ENCODE measurements at regions not wholly inside any gene's neighbourhood (a gene's known extent, or its start where the extent isn't known, plus 50 kb on each side); places are given as distances from the start of the nearest gene placed in this dataset.

- DNase-seq (no peak), ATAC-seq (no peak)
- intact Hi-C loops (cut with micrococcal nuclease), result no loop called here
These were observed 168.5 kb downstream of the CBLN2 start for GRCh38 chr18:72375618-72376017.

DNA sequence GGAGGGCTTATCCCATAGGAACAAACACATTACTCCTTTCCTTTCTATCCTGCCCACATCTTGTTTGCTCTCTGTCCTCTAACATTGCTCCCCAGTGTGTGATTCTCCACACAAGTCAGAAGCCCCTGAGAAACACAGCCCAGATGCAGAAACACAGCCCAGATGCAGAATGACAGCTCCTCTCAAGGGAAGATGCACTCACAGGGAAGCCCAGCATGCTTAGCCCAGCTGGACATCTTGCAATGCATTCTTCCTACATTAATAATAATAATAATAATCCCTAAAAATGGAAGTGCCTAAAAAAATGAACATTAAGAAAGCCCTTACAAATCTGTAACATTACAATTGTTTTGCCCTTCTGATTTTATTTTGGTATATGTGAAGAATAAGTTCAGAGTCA is 172.1 kb downstream of the CBLN2 start:
- no peak for DNase-seq
- intact Hi-C loops (cut with micrococcal nuclease), result no loop called here
- ATAC-seq, result no peak

DNA sequence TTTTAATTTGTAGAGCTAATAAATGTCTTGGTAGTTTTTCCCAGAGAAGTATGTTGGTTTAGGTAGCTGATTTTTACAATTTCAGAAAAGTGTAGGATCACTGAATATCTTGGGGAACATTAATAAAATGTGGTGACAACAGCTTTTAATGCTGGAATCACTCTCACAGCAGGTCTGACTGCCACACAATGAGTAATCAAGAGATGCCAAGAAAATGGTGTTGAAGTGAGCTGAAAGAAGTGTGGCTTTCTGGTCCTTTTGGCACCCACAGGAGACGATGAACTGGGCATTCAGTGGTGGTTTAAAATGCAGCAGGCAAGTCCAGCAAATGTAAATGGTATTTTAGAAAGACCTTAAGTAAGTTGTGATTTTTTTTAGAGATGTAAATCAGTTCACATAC is 175.8 kb downstream of the CBLN2 start:
- intact Hi-C loops (cut with micrococcal nuclease), result no loop called here
- DNase-seq (no peak), ATAC-seq (no peak)

DNA sequence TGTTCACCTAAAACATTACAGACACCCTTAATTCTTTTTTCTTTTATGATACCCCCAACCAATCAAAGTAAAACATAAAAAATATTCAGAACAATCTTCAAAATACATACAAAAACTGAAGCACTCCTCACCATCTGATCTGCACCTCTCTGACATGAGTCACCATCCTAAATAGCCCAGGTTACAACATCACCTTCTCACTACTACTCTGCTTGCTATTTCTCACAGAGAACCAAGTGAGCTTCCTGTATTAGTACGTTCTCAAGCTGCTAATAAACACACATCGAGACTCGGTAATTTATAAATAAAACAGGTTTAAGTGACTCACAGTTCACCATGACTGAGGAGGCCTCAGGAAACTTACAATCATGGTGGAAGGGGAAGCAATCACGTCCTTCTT is 183.5 kb downstream of the CBLN2 start:
- DNase-seq, result no peak
- intact Hi-C loops (cut with micrococcal nuclease), result no loop called here
- no peak for ATAC-seq

DNA sequence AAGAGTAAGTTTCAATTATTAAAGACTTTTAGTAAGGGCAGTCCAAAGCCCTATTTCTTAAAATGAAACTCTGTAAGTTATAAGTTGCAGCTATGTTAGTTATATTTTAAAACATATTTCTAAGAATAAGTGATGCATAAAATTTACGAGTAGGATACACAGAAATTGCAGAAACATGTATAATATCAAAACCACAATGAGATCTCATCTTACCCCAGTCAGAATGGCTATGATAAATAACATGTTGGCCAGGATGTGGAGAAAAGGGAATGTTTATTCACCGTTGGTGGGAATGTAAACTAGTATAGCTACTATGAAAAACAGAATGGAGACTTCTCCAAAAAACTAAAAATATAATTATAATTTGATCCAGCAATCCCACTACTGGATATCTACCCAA is 201.2 kb downstream of the CBLN2 start:
- DNase-seq, result no peak
- intact Hi-C loops (cut with micrococcal nuclease), result no loop called here
- no peak for ATAC-seq

DNA sequence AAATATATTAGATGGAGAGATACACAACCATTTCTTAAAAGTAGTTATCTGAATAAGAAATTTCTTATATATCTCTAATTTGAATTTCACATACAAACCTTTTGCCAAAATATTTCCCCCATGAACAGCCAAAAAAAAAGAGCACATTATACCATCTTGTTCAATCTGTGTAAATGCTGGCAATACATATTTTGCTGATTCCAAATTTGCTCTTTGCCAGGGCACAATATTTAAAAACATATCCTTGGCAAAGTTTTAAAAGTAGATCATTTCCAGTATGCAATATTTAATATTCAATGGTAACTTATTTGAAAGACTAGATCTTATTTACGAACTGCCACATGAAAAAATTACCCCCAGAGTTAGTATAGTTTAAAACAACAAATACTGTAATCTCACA is 204.2 kb downstream of the CBLN2 start:
- intact Hi-C loops (cut with micrococcal nuclease), result no loop called here
- DNase-seq (no peak), ATAC-seq (no peak)

DNA sequence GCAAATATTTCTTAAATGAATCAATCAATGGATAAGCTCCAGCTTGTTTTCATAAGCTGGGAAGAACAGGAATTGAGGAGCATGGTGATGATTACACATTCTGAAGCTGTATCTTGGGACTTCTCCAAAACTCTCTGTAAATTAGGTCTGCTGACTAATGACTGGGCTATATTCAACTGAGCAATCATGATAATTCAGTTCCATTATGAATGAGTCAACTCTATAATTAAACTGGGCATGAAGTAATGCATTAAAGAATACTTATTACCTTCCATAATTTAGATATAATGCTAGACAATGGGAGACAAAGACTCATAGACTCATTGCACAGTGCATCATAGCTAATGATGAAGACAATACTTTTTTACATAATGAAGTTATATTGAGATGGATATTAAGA is 207.4 kb downstream of the CBLN2 start:
- intact Hi-C loops (cut with micrococcal nuclease), result no loop called here
- ATAC-seq (no peak), DNase-seq (no peak)

- ATAC-seq (no peak), DNase-seq (no peak)
- intact Hi-C loops (cut with micrococcal nuclease), result no loop called here
These were observed 214.6 kb downstream of the CBLN2 start for GRCh38 chr18:72329533-72329932.

DNA sequence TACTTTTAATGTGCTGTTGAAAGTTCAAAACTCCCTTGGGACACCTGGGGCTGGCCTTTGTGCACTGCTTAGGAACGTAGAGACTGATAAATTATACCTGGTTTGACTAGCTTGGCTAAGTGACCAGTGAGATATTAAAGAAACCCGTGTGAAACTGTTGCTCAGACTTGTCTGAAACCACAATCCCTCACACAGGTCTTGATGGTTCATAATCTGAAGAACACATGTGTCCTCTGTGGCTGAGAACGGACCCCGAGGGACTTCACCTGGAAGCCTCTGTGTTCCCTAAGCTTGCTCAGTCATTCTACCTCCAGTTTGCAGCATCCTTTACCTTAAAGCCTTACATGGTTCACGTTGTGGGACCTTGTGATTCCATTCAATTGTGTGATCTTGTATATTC is 218.8 kb downstream of the CBLN2 start:
- DNase-seq, result no peak
- intact Hi-C loops (cut with micrococcal nuclease), result no loop called here
- ATAC-seq, result no peak

DNA sequence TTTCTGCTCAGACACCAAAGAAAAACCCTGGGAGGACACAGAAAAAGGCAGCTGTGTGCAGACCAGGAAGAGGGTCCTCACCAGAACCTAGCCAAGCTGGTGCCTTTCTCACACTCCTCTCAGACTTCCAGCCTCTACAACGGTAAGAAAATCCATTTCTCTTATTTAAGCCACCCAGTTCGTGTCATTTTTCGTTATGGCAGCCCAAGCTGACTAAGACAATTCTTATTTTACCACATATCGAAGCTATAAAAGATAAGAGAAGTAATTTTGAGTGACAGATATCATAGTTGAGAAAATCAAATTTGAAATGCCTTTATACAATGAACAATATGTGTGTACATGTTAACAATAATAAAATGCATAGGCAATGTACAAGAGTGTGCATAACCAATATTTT is 219.5 kb downstream of the CBLN2 start:
- intact Hi-C loops (cut with micrococcal nuclease), result no loop called here
- DNase-seq, result no peak
- ATAC-seq, result no peak

- ATAC-seq (no peak), DNase-seq (no peak)
- intact Hi-C loops (cut with micrococcal nuclease), result no loop called here
These were observed 227.6 kb downstream of the CBLN2 start for GRCh38 chr18:72316497-72316896.

- intact Hi-C loops (cut with micrococcal nuclease), result no loop called here
- DNase-seq (no peak), ATAC-seq (no peak)
These were observed 260.8 kb downstream of the CBLN2 start for GRCh38 chr18:72283148-72283925.

- ATAC-seq (no peak), DNase-seq (no peak)
- intact Hi-C loops (cut with micrococcal nuclease), result no loop called here
These were observed 271.1 kb downstream of the CBLN2 start for GRCh38 chr18:72273025-72273424.

DNA sequence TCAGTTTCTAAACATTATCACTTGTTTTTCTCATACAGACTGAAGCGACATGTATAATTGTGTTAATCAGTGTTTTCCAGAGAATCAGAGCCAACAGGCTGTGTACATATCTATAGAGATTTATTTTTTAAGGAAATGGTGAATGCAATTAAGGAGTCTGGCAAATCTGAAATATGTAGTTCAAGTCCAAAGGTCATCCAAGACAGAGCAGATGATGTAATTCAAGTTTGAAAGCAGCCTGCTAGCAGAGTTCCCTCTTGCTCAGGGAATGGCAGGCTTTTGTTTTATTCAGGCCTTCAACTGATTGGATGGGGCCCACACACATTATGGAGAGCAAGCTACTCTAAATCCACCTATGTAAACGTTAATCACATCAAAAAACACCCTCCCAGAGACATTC is 282.6 kb downstream of the CBLN2 start:
- intact Hi-C loops (cut with micrococcal nuclease), result no loop called here
- DNase-seq, result no peak
- no peak for ATAC-seq

DNA sequence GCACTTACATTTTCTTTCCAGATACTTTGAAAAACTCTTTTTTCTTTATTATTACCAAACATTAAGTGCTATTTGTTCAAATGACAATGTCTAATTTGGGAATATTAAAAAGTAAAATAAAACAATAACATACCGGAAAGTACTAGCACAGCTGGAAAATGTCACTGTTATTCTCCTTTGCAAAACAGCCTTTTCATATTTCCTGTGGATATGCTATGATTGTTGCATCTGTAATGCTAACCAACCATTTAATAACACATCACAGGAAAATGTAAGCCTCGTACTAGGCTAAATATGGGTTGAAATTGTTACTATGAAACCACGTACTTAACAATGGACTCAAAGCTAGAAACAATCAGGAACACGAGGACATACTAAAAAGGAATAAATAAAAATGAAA is 298.1 kb downstream of the CBLN2 start:
- DNase-seq (no peak), ATAC-seq (no peak)
- intact Hi-C loops (cut with micrococcal nuclease), result no loop called here

DNA sequence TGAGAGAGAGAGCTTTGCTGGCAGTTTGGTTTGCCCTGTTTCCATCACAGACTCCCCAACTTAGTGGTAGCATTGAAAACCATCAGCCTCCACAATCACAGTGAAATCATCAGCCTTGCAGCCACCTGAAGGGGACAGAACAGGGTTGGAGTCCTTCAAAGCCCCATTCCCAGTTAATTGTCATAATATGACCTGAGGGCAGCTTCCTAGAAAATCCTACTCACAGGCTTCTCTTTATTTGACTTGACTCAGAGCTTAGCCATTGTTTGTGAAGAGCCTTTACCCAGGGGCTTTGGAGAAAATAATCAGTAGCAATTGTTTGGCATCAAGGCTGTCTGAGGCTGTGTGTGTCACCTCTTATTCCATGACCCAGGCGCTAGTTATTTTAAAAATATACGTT is 308.7 kb downstream of the CBLN2 start:
- intact Hi-C loops (cut with micrococcal nuclease), result no loop called here

DNA sequence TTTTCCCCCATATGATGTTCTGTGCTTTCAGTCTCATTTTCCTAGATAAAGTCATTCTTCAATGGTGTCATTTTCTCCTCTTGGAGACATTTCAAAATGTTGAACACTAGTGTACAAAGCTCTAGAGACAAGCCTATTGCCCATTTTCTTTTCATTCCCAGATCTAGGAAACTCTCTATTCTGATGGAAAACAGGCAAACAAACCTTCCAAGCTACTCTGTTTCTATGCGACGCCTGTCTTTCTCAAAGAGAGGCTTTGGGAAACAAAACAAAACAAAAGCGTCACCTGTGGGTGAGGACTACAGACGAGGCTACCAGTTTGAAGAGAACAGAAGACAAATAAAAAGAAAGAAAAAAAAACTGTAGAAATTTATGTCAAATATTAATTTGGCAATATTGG is 311.0 kb downstream of the CBLN2 start:
- intact Hi-C loops (cut with micrococcal nuclease), result no loop called here
- no peak for ATAC-seq

More for the DNA sequence above, 308.7 kb downstream of the CBLN2 start:
- ATAC-seq (no peak), DNase-seq (no peak)

DNA sequence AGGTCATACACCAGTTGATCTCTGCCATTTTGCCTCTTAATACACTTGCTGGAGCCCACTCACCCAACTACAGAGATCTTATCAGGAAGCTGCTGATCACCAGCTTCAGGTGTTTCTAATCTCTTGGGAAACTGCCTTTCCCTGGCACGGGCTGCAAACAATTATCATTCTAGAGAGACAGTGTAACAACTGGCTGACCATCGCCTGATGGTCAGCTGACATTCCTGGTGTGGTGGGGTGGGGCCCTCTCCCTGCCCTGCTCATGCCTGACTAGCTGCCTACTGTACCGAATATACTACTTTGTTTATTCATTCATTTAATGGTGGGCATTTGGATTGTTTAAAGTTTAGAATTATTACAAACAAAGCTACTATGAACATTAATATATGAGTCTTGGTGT is 311.5 kb downstream of the CBLN2 start:
- intact Hi-C loops (cut with micrococcal nuclease), result no loop called here
- no peak for DNase-seq
- ATAC-seq, result no peak

More for the DNA sequence above, 311.0 kb downstream of the CBLN2 start:
- DNase-seq, result no peak

GRCh38 chr18:72225958-72226357 is 318.2 kb downstream of the CBLN2 start:
- DNase-seq (no peak), ATAC-seq (no peak)
- intact Hi-C loops (cut with micrococcal nuclease), result no loop called here

- no peak for DNase-seq
- no peak for ATAC-seq
- intact Hi-C loops (cut with micrococcal nuclease), result no loop called here
These were observed 320.4 kb downstream of the CBLN2 start for GRCh38 chr18:72223733-72224132.

GRCh38 chr18:72208920-72209676 is 335.0 kb downstream of the CBLN2 start:
- ATAC-seq (no peak), DNase-seq (no peak)
- intact Hi-C loops (cut with micrococcal nuclease), result no loop called here
